Fibroblast of the aortic adventitia (primary cell): ENCODE measurements at regions not wholly inside any gene's neighbourhood (a gene's known extent, or its start where the extent isn't known, plus 50 kb on each side); places are given as distances from the start of the nearest gene placed in this dataset.
"Not testable (repeated sequence)": the region's sequence is repeated elsewhere in the genome, so short reads cannot be mapped to it uniquely, and the experiment has no call there.

Experiments used
- DNase-seq: peaks from one replicate; pipeline ENCODE4 v3.0.0-alpha.2; 2010; ENCODE audit warnings: low read depth
- H3K4me3 ChIP-seq: 2 replicates; pipeline ENCODE4 v1.5.1; 2011; ENCODE audit warnings: low read depth, mild to moderate bottlenecking, control low read depth, low read length, moderate library complexity
- CTCF ChIP-seq: IDR thresholded peaks from 2 replicates; pipeline ENCODE4 v1.5.1; 2011; ENCODE audit warnings: mild to moderate bottlenecking, low read length, control low read depth, inconsistent platforms; ENCODE audit not compliant: insufficient read depth

DNA sequence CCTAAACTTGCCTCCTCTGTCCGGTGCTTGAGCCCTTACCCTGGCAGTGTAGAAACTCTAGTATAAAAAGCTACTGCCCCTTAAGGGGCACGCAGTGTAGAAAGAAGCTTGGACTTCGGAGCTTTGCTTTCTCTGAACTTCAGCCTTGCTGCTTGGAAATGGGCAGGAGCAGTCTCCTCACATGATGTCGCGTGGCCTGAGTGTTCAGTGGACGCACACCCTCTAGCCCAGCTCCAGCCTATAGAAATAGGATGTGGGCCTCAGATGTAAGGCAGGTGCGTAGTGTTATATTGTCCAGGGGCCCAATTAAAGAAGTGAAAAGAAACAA is 98.2 kb upstream of the PCBD1 start:
- DNase-seq = no peak
- H3K4me3 ChIP-seq = no peak overlapping the region
- no peak for TF ChIP-seq CTCF

- no peak for TF ChIP-seq CTCF
- H3K4me3 ChIP-seq = no peak overlapping the region
- DNase-seq = no peak
These were observed 99.2 kb upstream of the PCBD1 start for GRCh38 chr10:70987396-70988130.

- not testable (repeated sequence) for DNase-seq, H3K4me3 ChIP-seq
These were observed 101.8 kb upstream of the PCBD1 start for GRCh38 chr10:70990156-70990555.

DNA sequence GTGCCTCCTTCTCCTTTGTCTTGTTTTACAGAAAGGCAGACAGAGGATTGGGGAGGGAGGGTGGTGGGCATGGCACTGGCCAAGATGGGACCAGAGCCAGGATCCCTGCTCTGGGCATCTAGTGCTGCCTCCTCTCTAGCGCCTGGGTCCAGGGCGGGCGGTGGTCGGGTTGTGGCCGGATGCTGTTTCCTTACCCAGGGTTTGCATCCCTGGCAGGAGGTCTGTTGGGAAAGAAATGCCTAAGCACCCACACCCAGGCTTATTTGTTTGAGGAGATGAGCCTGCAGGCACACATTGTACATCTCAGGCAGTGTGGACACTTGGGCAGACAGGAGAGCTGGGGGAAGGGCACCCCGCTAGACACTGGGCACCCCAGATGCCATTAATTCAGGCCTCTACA is 102.3 kb upstream of the PCBD1 start:
- DNase-seq = no peak
- H3K4me3 ChIP-seq = no peak overlapping the region
- TF ChIP-seq CTCF = no peak

DNA sequence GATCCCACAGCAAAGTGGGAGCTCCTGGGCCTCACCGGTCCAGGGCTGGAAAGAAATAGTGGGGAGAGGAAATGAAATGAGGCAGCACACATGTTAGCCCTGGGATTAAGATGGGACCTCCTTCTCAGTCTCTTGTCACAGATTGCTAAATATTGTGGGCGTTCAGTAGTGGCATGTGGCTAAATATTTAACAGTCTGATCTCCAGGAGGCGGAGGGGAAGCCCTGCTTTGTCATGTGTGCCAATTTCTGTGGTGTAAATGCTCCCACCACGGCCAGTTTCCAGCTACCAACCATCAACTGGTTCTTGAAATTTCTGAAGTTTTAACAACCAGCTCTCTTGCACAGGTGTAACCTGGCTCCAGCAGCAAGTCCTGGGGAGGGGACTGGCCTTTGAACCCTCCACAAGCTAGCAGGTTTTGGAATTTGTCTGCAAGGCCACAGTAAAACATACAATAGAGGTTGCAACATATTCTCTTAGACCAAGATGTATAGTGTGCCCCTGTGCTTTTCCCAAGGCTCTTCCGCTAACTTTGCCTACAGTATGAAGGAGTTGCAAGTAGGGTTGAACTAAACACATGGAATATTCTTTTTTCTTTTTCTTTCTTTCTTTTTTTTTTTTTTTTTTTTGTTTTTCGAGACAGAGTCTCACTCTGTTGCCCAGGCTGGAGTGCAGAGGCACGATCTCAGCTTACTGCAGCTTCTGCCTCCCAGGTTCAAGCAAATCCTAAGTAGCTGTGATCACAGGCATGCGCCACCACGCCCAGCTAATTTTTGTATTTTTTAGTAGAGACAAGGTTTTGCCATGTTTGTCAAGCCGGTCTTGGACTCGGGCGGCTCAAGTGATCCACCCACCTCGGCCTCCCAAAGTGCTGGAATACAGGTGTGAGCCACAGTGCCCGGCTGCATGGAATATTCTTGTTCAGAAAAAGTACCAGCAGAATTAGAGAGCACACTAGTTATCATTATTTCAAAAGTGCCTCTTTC is 103.1 kb upstream of the PCBD1 start:
- TF ChIP-seq CTCF = no peak
- DNase-seq = no peak
- no peak overlapping the region for H3K4me3 ChIP-seq

DNA sequence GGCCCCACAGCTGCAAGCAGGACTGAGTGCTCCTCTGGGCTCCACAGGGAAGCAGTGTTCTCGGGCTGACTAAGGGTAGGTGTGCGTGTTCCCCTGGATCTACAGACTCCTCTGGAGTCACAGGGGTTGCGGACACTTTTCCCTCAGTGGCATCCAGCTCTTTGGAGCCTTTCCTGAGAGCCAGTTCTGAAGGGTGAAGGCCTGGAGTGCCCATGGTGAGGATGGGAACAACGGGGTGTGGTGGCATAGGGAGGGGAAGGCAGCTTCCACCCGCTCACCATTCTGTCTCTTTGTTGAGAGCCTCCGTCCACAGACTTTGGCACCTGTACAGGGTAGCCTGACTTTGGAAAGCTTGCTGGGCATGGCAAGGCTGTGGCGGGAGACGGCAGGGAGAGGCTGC is 104.1 kb upstream of the PCBD1 start:
- no peak for DNase-seq
- no peak for TF ChIP-seq CTCF
- no peak overlapping the region for H3K4me3 ChIP-seq

DNA sequence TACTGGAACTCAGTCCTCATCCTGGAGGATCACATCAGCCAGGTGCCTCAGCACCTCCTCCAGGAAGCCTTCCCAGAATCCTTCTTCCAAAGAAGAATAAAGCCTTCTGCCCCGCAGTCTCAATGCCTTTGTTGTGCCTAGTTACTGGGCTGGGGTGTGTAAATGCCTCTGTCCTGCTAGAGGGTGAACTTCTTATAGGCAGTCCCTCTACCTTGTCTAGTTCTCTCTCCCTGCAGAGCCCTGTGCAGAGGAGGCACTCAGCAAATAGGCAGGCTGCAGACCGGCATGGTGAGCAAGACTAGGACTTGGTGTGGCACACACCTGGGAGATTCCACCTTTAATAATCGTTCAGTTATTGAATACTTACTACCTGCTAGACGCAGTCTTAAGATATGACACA is 104.7 kb upstream of the PCBD1 start:
- no peak for DNase-seq
- TF ChIP-seq CTCF = no peak
- H3K4me3 ChIP-seq = no peak overlapping the region
